Fibroblast of villous mesenchyme (primary cell): ENCODE measurements at regions not wholly inside any gene's neighbourhood (a gene's known extent, or its start where the extent isn't known, plus 50 kb on each side); places are given as distances from the start of the nearest gene placed in this dataset.

Experiments used
- DNase-seq: peaks from one replicate; pipeline ENCODE4 v3.0.0-alpha.2; 2010; ENCODE audit warnings: low read depth
- H3K4me3 ChIP-seq: 2 replicates; pipeline ENCODE4 v1.5.1; 2011; ENCODE audit warnings: low read depth, mild to moderate bottlenecking, low read length
- CTCF ChIP-seq: IDR thresholded peaks from 2 replicates; pipeline ENCODE4 v1.5.1; 2012; ENCODE audit warnings: low read depth, mild to moderate bottlenecking, low read length; ENCODE audit not compliant: insufficient read depth

- H3K4me3 ChIP-seq, result no peak overlapping the region
- DNase-seq, result no peak
- TF ChIP-seq CTCF, result no peak
These were observed 419.0 kb downstream of the IRX2 start for GRCh38 chr5:2332521-2332920.

DNA sequence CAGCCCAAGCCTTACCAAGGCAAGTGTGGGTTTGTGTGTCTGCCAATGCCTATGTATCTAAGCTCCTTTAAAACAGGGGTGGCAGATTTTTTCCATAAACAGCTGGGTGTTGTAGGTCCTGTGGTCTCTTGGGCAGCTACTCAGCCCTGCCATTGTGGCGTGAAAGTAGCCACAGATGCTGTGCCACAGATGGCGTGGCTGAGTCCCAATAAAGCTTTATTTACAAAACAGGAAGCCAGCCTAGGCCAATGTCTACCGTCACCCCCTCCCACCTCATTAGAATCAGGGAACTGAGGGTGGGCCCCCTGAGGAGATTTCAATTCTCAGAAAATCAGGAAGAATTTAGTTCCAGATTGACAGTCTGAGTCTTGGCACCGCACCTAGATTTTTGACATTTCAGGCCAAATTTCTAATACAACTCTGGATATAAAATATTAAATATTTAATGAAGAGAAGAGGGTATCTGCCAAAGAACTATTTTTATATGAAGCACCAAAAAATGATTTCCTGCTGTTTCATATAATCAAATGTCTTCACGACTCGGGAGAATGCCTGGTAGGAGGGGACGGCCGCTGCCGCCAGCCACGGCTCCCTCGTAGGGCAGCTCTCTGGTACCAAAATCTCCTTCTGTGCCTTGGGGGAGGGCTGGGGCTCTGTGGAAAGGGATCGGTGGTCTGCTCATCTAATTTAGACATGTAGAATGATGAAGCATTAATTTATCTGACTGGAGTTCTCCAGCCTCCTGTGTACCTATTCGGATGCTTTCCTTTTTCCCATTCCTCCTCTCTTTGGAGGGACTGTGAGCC, 420.9 kb downstream of the IRX2 start:
- DNase-seq, result no peak
- TF ChIP-seq CTCF, result no peak
- no peak overlapping the region for H3K4me3 ChIP-seq

GRCh38 chr5:2329741-2330140, 421.7 kb downstream of the IRX2 start:
- no peak for TF ChIP-seq CTCF
- H3K4me3 ChIP-seq, result no peak overlapping the region
- DNase-seq, result no peak

GRCh38 chr5:2326601-2327000, 424.9 kb downstream of the IRX2 start:
- DNase-seq, result no peak
- no peak for TF ChIP-seq CTCF
- H3K4me3 ChIP-seq, result no peak overlapping the region

GRCh38 chr5:2324788-2325187, 426.7 kb downstream of the IRX2 start:
- no peak for TF ChIP-seq CTCF
- no peak for DNase-seq
- no peak overlapping the region for H3K4me3 ChIP-seq

GRCh38 chr5:2320611-2321010, 430.9 kb downstream of the IRX2 start:
- DNase-seq, result no peak
- no peak overlapping the region for H3K4me3 ChIP-seq
- no peak for TF ChIP-seq CTCF

DNA sequence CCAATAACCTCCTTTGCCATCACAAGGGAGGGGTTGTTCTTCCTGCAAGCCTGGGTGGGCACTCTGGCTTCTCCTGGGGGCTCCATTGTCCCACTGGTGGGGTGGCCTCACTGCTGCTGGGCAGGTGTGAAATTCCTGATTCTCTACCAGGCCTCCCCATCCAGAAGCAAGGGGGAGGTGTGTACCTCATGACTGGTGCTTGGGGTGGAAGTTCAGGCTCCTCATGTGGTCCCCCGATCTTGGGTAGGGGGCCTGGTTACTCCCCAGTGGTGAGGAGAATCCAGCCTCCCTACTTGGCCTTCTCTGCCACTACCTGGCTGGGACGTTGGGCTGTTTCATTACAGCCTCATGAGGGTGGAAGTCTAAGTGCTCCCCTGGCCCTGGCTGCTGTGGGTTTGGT, 433.9 kb downstream of the IRX2 start:
- DNase-seq, result no peak
- TF ChIP-seq CTCF, result no peak
- no peak overlapping the region for H3K4me3 ChIP-seq
